GM21576 (cell line): ENCODE measurements at regions not wholly inside any gene's neighbourhood (a gene's known extent, or its start where the extent isn't known, plus 50 kb on each side); places are given as distances from the start of the nearest gene placed in this dataset.
"Not testable (repeated sequence)": the region's sequence is repeated elsewhere in the genome, so short reads cannot be mapped to it uniquely, and the experiment has no call there.

Experiments used
- ATAC-seq: cut with Tn5 transposase; IDR thresholded peaks from one replicate; pipeline ENCODE4 v1.9.1; 2021; ENCODE audit warnings: mild to moderate bottlenecking, moderate library complexity; ENCODE audit not compliant: unreplicated experiment

- ATAC-seq: no peak
These were observed 185.6 kb downstream of the C7orf25 start for GRCh38 chr7:42726066-42726785.

- ATAC-seq: no peak
These were observed 189.2 kb downstream of the C7orf25 start for GRCh38 chr7:42722716-42723115.

- ATAC-seq: no peak
These were observed 189.7 kb downstream of the C7orf25 start for GRCh38 chr7:42722198-42722597.

GRCh38 chr7:42720991-42721796, 190.7 kb downstream of the C7orf25 start:
- no peak for ATAC-seq

- no peak for ATAC-seq
These were observed 191.9 kb downstream of the C7orf25 start for GRCh38 chr7:42720012-42720411.

GRCh38 chr7:42718466-42718865, 193.4 kb downstream of the C7orf25 start:
- not testable (repeated sequence) for ATAC-seq

GRCh38 chr7:42714356-42714755, 197.5 kb downstream of the C7orf25 start:
- no peak for ATAC-seq

GRCh38 chr7:42709284-42709683, 202.6 kb downstream of the C7orf25 start:
- no peak for ATAC-seq

- ATAC-seq: no peak
These were observed 207.2 kb downstream of the C7orf25 start for GRCh38 chr7:42704710-42705109.

- no peak for ATAC-seq
These were observed 209.2 kb downstream of the C7orf25 start for GRCh38 chr7:42702647-42703046.

GRCh38 chr7:42700406-42701327, 211.2 kb downstream of the C7orf25 start:
- ATAC-seq: no peak

- no peak for ATAC-seq
These were observed 212.3 kb downstream of the C7orf25 start for GRCh38 chr7:42699380-42700178.

GRCh38 chr7:42698600-42699374, 213.1 kb downstream of the C7orf25 start:
- ATAC-seq: no peak

- ATAC-seq: no peak
These were observed 216.9 kb downstream of the C7orf25 start for GRCh38 chr7:42694894-42695507.

- no peak for ATAC-seq
These were observed 218.1 kb downstream of the C7orf25 start for GRCh38 chr7:42693722-42694121.

GRCh38 chr7:42692621-42693020, 219.2 kb downstream of the C7orf25 start:
- ATAC-seq: no peak

- ATAC-seq: no peak
These were observed 220.9 kb downstream of the C7orf25 start for GRCh38 chr7:42690794-42691639.

- no peak for ATAC-seq
These were observed 222.2 kb downstream of the C7orf25 start for GRCh38 chr7:42689626-42690025.
